NT2/D1 (cell line): ENCODE measurements at regions not wholly inside any gene's neighbourhood (a gene's known extent, or its start where the extent isn't known, plus 50 kb on each side); places are given as distances from the start of the nearest gene placed in this dataset.

Experiments used
- SUZ12 ChIP-seq: IDR thresholded peaks from 2 replicates; pipeline ENCODE4 v1.6.1; 2011; ENCODE audit not compliant: insufficient read length, insufficient read depth; ENCODE audit errors: extremely low read depth
- YY1 ChIP-seq: IDR thresholded peaks from 2 replicates; pipeline ENCODE4 v1.6.1; 2011; ENCODE audit not compliant: insufficient read length, insufficient read depth
- ZNF274 ChIP-seq: IDR thresholded peaks from 2 replicates; pipeline ENCODE4 v1.6.1; 2011; ENCODE audit warnings: mild to moderate bottlenecking, low read depth, low read length

- TF ChIP-seq YY1: no peak
- no peak for TF ChIP-seq SUZ12
- TF ChIP-seq ZNF274: no peak
Observed at GRCh38 chr5:68679041-68679440, 414.8 kb upstream of the SLC30A5 start.
